AG09309 (cell line): ENCODE measurements at regions not wholly inside any gene's neighbourhood (a gene's known extent, or its start where the extent isn't known, plus 50 kb on each side); places are given as distances from the start of the nearest gene placed in this dataset.

Experiments used
- DNase-seq: peaks from one replicate; pipeline ENCODE4 v3.0.0-alpha.2; 2010; ENCODE audit warnings: low read depth
- H3K4me3 ChIP-seq: 2 replicates; pipeline ENCODE4 v1.5.1; 2011; ENCODE audit warnings: mild to moderate bottlenecking, low read depth, low read length, moderate library complexity; ENCODE audit not compliant: control insufficient read depth
- CTCF ChIP-seq: IDR thresholded peaks from 2 replicates; pipeline ENCODE4 v1.5.1; 2011; ENCODE audit warnings: mild to moderate bottlenecking, low read depth, low read length, inconsistent platforms; ENCODE audit not compliant: insufficient read depth, control insufficient read depth; ENCODE audit errors: missing control alignments

- no peak overlapping the region for H3K4me3 ChIP-seq
- DNase-seq: no peak
- TF ChIP-seq CTCF: no peak
Measured at GRCh38 chr14:56878766-56879165, 68.5 kb upstream of the OTX2 start.

GRCh38 chr14:56875104-56875675, 64.9 kb upstream of the OTX2 start:
- DNase-seq: no peak
- no peak overlapping the region for H3K4me3 ChIP-seq
- TF ChIP-seq CTCF: no peak

GRCh38 chr14:56874375-56874774, 64.1 kb upstream of the OTX2 start:
- H3K4me3 ChIP-seq: no peak overlapping the region
- DNase-seq: no peak
- TF ChIP-seq CTCF: no peak

GRCh38 chr14:56870336-56870735, 60.1 kb upstream of the OTX2 start:
- DNase-seq: no peak
- H3K4me3 ChIP-seq: no peak overlapping the region
- no peak for TF ChIP-seq CTCF

DNA sequence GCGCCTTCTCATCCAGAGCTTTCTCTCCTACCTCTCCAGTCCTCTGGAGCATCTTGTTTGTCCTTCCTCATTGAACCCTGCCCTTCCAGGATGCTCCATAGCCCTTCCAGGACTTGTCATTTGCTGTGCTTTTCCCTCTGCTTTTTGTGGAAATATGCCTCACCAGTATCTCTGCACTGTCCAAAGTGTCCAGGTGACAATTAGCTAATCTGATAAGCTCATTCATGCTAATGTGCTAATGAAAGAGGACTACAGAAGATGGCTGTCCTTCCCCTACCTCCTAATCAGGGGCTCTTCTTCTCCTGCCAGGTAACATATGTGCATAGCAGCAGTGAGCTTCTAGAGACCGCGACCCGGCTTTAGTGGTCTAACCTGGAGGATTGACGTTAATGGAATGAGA, 58.4 kb upstream of the OTX2 start:
- no peak overlapping the region for H3K4me3 ChIP-seq
- TF ChIP-seq CTCF: no peak
- no peak for DNase-seq

GRCh38 chr14:56862836-56863235, 52.6 kb upstream of the OTX2 start:
- no peak for DNase-seq

More at GRCh38 chr14:56862836-56863235, 52.6 kb upstream of the OTX2 start:
- TF ChIP-seq CTCF: no peak
- H3K4me3 ChIP-seq: no peak overlapping the region
